ENCODE measurements at regions not wholly inside any gene's neighbourhood (a gene's known extent, or its start where the extent isn't known, plus 50 kb on each side); places are given as distances from the start of the nearest gene placed in this dataset.

- TF ChIP-seq CTCF (IDR thresholded peaks at IDR 0.05) (no peak), POLR2A (IDR thresholded peaks at IDR 0.05) (no peak), POLR2AphosphoS5 (IDR thresholded peaks at IDR 0.05) (no peak)
Observed at GRCh38 chr5:171609806-171610452, 175.7 kb upstream of the SMIM23 start.
